Mononuclear cell (primary cell): ENCODE measurements at regions not wholly inside any gene's neighbourhood (a gene's known extent, or its start where the extent isn't known, plus 50 kb on each side); places are given as distances from the start of the nearest gene placed in this dataset.

ENCODE experiments used
- H3K27me3 ChIP-seq: 2 replicates; pipeline ENCODE4 v1.6.0; 2011; ENCODE audit warnings: low read length, control low read depth; ENCODE audit not compliant: insufficient read depth
- H3K4me1 ChIP-seq: 2 replicates; pipeline ENCODE4 v1.5.1; 2011; ENCODE audit warnings: mild to moderate bottlenecking, low read length, control low read depth; ENCODE audit not compliant: insufficient read depth
- H3K4me3 ChIP-seq: 2 replicates; pipeline ENCODE4 v1.5.1; 2011; ENCODE audit warnings: mild to moderate bottlenecking, low read length, moderate library complexity
- H3K9me3 ChIP-seq: 2 replicates; pipeline ENCODE4 v1.5.1; 2011; ENCODE audit warnings: low read depth, mild to moderate bottlenecking, control low read depth, low read length

DNA sequence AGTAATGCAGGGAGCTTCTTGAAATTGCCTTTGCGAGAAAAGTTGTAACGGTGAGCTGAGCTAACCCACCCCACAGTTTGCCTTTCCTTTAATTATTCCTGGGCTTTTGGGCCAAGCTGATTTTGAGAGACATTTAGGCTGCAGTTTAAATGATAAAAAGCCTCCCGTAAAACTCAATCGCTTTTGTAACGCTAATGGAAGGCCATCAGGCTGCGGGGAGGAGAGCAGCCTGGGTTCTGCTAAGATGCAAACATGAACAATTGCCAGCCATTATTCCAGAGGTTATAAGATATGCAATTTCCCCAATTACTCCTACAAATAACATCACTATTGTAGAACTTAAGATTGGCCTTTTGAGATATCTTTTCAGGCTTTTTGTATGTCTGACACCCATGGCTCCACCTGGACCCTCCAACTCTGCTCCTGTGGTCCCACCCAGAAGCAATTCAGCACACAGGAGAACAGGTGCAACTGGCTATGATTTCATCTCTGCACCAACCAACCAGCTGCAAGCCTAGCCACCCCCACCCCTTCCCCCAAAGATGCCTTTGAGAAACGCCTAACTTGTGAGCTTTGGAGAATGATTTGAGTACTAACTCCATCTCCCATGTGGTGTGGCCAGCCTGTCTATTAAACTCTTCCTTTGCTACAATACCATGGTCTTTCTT lies 108.2 kb upstream of the FAM9C start:
- Histone ChIP-seq H3K27me3 (no peaks in the 10 kb centered on the region), H3K4me1 (no peaks in the 10 kb centered on the region), H3K4me3 (no peak overlapping the region), H3K9me3 (no peaks in the 10 kb centered on the region)

GRCh38 chrX:13151828-13152517 lies 107.6 kb upstream of the FAM9C start:
- no peak overlapping the region for H3K4me3 ChIP-seq
- H3K9me3 ChIP-seq, result no peaks in the 10 kb centered on the region
- H3K4me1 ChIP-seq, result no peaks in the 10 kb centered on the region
- no peaks in the 10 kb centered on the region for H3K27me3 ChIP-seq

- Histone ChIP-seq H3K4me1 (no peaks in the 10 kb centered on the region), H3K4me3 (no peak overlapping the region), H3K27me3 (no peaks in the 10 kb centered on the region), H3K9me3 (no peaks in the 10 kb centered on the region)
Measured at GRCh38 chrX:13149702-13150350, 105.4 kb upstream of the FAM9C start.

GRCh38 chrX:13147733-13148132 lies 103.3 kb upstream of the FAM9C start:
- Histone ChIP-seq H3K9me3 (no peaks in the 10 kb centered on the region), H3K27me3 (no peaks in the 10 kb centered on the region), H3K4me3 (no peak overlapping the region), H3K4me1 (no peaks in the 10 kb centered on the region)

DNA sequence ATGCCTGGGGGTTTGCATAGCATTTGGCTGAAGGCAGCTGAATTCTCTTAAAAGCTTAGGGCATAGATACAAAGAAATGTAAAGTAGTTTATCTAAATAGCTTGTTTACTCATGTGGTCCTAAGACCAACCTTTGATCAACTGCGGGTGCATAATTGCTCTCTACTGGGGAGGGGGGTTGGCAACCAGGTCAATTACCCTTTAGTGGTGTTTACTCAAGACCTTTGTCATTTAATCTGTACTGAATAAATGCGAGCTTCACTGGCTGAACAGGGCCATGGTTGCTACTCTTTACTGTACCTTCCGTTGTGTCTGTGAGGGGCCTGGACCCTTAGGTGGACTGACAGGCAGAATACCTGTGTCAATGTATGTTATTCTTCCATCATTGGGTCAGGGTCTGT lies 102.7 kb upstream of the FAM9C start:
- no peaks in the 10 kb centered on the region for H3K27me3 ChIP-seq
- H3K4me3 ChIP-seq, result no peak overlapping the region
- no peaks in the 10 kb centered on the region for H3K9me3 ChIP-seq
- no peaks in the 10 kb centered on the region for H3K4me1 ChIP-seq

- H3K4me1 ChIP-seq, result no peaks in the 10 kb centered on the region
- no peaks in the 10 kb centered on the region for H3K27me3 ChIP-seq
- no peaks in the 10 kb centered on the region for H3K9me3 ChIP-seq
- no peak overlapping the region for H3K4me3 ChIP-seq
Measured at GRCh38 chrX:13144927-13145655, 100.7 kb upstream of the FAM9C start.

GRCh38 chrX:13142891-13143290 lies 98.5 kb upstream of the FAM9C start:
- H3K4me3 ChIP-seq, result no peak overlapping the region
- no peaks in the 10 kb centered on the region for H3K9me3 ChIP-seq
- H3K27me3 ChIP-seq, result no peaks in the 10 kb centered on the region
- H3K4me1 ChIP-seq, result no peaks in the 10 kb centered on the region

- Histone ChIP-seq H3K9me3 (no peaks in the 10 kb centered on the region), H3K4me3 (no peak overlapping the region), H3K27me3 (no peaks in the 10 kb centered on the region), H3K4me1 (no peaks in the 10 kb centered on the region)
Measured at GRCh38 chrX:13140007-13140406, 95.6 kb upstream of the FAM9C start.

DNA sequence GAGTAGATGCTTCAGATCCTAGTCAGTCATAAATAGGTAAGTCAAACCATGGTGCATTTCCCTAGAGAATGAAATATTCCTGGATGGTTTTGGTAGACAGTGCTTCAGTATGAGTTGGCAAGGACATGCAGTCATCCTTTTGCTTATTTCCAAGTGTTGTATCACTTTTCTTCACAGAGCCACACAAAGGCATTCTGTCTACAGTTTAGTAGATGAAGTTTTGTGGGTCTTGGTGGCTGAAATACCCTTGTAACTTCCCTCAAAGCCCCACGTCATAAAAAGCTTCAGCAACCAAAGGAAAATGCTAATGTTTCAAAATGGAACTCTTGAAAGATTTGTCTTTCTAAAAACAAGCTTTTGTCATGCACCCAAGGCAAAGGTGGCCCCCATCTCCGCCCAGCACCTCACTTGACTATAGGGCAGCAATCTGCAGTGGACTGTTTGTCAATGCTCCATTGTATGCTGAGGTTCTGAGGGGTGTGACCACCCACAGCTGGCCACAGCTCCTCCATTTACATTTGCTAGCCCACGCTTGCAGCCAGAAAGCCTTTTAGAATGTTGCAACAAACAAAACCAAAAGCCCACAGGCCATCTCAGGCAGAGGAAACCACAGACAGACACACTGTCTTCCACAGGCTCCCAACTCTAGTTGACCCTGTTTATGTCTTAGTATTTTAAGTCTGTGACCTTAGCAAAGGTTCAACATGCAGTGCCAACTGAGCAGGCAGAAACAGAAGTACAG lies 87.1 kb upstream of the FAM9C start:
- Histone ChIP-seq H3K4me1 (peaks cover 8% of the 10 kb centered on the region), H3K4me3 (no peak overlapping the region), H3K27me3 (no peaks in the 10 kb centered on the region), H3K9me3 (no peaks in the 10 kb centered on the region)

DNA sequence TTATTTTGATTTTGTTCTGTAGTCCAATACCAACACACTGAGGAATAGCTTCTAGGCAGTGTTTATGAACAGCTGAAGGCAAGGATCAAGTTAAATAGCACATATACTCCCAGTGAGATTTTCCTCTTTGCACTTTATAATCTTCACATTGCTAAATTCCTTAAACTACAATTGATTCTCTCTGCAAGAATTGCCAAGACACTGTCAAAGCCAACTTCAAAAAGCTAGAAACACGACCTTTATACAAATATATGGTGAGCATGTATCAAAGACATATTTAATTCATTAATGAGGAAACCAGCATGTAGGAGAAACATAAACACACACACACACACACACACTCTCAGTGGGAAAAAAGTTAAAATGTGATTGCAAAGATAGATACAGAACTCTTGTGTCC lies 86.4 kb upstream of the FAM9C start:
- no peaks in the 10 kb centered on the region for H3K27me3 ChIP-seq
- H3K4me1 ChIP-seq, result peaks cover 8% of the 10 kb centered on the region
- no peak overlapping the region for H3K4me3 ChIP-seq
- H3K9me3 ChIP-seq, result no peaks in the 10 kb centered on the region

DNA sequence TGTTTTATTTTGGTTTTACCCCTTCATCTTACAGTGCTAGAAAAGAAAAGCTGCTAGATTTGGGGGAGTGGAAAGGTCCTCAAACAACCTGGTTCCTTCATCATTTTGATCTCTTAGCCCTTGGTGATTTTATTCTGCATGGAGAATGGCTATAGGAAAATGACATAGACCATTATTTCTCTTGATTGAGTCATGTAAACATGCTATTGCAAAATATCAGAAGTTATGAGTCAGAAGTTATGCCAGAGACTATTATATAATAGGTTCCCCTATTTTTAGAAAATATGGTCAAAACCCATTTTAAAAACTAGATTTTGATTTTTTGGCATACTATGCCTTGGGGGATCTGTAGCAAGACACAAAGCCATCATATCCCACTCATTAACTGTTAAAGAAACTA lies 83.7 kb upstream of the FAM9C start:
- no peaks in the 10 kb centered on the region for H3K27me3 ChIP-seq
- no peaks in the 10 kb centered on the region for H3K9me3 ChIP-seq
- peaks cover 13% of the 10 kb centered on the region for H3K4me1 ChIP-seq
- no peak overlapping the region for H3K4me3 ChIP-seq

DNA sequence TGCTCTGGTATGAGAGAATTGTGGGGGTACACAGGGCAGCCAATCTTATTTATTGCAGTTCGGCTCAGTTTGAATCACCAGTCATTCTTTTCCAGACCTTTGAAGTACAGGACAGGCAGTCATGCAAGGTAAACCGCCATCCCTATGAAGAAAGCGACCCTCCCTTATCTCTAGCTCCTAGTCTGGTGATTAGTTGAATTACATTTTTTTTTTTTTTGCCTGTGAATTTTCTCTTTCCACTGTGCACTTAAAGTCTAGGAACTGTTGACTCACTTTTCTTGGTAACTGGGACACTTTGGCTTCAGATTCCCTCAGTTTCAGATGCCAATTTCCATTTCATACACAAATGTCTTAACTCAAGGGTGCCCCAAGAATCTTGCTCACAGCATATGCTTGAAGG lies 82.4 kb upstream of the FAM9C start:
- H3K27me3 ChIP-seq, result no peaks in the 10 kb centered on the region
- H3K4me3 ChIP-seq, result no peak overlapping the region
- peaks cover 13% of the 10 kb centered on the region for H3K4me1 ChIP-seq
- H3K9me3 ChIP-seq, result no peaks in the 10 kb centered on the region

- H3K27me3 ChIP-seq, result no peaks in the 10 kb centered on the region
- no peak overlapping the region for H3K4me3 ChIP-seq
- H3K9me3 ChIP-seq, result no peaks in the 10 kb centered on the region
- H3K4me1 ChIP-seq, result peaks cover 8% of the 10 kb centered on the region
Measured at GRCh38 chrX:13125188-13125587, 80.8 kb upstream of the FAM9C start.

DNA sequence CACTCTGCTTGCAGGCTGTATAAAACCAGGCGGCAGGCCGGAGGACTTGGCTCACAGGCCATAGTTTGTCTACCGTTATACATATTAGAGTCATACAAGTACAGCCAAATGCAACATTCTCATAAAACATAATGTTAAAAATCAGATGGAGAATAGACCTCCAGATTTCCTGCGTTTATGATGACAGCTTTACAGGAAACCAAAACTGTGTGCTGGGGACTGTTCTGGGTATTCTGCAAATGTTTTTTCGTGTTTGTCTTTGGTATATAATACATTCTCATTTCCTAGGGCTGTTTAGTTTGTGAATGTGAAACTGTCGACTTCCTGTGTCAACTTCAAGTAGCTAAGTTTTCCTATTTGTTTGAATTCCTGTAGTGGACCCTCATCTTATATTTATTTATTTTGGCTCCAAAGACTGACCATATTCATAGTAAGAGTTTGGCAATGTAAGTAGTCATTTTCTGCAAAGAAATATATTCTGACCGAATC lies 79.5 kb upstream of the FAM9C start:
- Histone ChIP-seq H3K4me3 (no peak overlapping the region), H3K4me1 (peaks cover 8% of the 10 kb centered on the region), H3K9me3 (no peaks in the 10 kb centered on the region), H3K27me3 (no peaks in the 10 kb centered on the region)
